Adrenal gland (tissue), 9 donors: ENCODE measurements at regions not wholly inside any gene's neighbourhood (a gene's known extent, or its start where the extent isn't known, plus 50 kb on each side); places are given as distances from the start of the nearest gene placed in this dataset.

ENCODE experiments used
- DNase-seq, 7 donors: peaks; one replicate each; pipeline ENCODE4 v3.0.0-alpha.2; 2019 to 2020
- H3K27ac ChIP-seq, 5 donors: fragments of 200-600 bp; sonication (generic) in 4 of 5; 1 replicate in 3 of 5; 2 replicates in 2 of 5; pipeline versions ENCODE4 v1.5.1 to v1.8.0; 2016 to 2020; ENCODE audit warnings: mild to moderate bottlenecking in 1 of 5
- H3K27me3 ChIP-seq: fragments of 200-600 bp; 2 replicates; pipeline ENCODE4 v1.8.0; 2021
- H3K36me3 ChIP-seq, 2 donors: fragments of 200-600 bp; replicated peaks in 1 of 2; 1 replicate in 1 of 2; 2 replicates in 1 of 2; pipeline versions ENCODE4 v1.5.1 to v1.8.0; 2018 to 2022
- H3K4me1 ChIP-seq, 2 donors: fragments of 200-600 bp; replicated peaks in 1 of 2; 1 replicate in 1 of 2; 2 replicates in 1 of 2; pipeline versions ENCODE4 v1.5.1 to v1.8.0; 2018 to 2021
- H3K4me3 ChIP-seq, 4 donors: fragments of 200-600 bp; sonication (generic) in 3 of 4; one replicate each; pipeline ENCODE4 v1.5.1; 2016 to 2018
- H3K9me3 ChIP-seq, 3 donors: fragments of 200-600 bp; sonication (generic) in 1 of 3; replicated peaks in 1 of 3; 1 replicate in 2 of 3; 2 replicates in 1 of 3; pipeline versions ENCODE4 v1.5.1 to v1.8.0; 2016 to 2021
- POLR2A ChIP-seq, 2 donors: fragments of 450-650 bp; IDR thresholded peaks; one replicate each; pipeline ENCODE4 v1.6.1; 2017; ENCODE audit warnings: antibody characterized with exemption in 2 of 2, mild to moderate bottlenecking in 2 of 2, moderate library complexity in 1 of 2
- WGBS, 4 donors: extraction: QIAGEN DNeasy Blood & Tissue Kit in 2 of 4; methylation state at CpG; one replicate each; pipeline versions ENCODE4 v1.1.5 to v1.1.7; 2013 to 2017; 5-methylcytosine and 5-hydroxymethylcytosine counted together
- intact Hi-C, 2 donors: fragments of 100-400 bp; cut with DNase I; formaldehyde crosslinking; loops; one replicate each; pipeline versions ENCODE4 v1.14.1 to v1.15.0; 2022 to 2023
- TF ChIP-seq, protein P1 (sequence below), 6 experiments: fragments of 450-650 bp in 4 of 6; fragments of 200-600 bp in 2 of 6; sonication (generic) in 1 of 6; IDR thresholded peaks; 1 replicate in 5 of 6; 2 replicates in 1 of 6; pipeline versions ENCODE4 v1.5.1 to v1.8.0; 2016 to 2021; ENCODE audit warnings: antibody characterized with exemption in 6 of 6, mild to moderate bottlenecking in 2 of 6, moderate library complexity in 1 of 6
- donor health status: healthy with polysubstance abuse.
- donor health status: Bipolar disorder and iron deficiency.
- donor health status: DM: yes; HTN: yes; CAD: no.
- donor health status: DM: no; HTN: no; CAD: no.
- donor health status: DM: no; HTN: no; CAD: no.

DNA sequence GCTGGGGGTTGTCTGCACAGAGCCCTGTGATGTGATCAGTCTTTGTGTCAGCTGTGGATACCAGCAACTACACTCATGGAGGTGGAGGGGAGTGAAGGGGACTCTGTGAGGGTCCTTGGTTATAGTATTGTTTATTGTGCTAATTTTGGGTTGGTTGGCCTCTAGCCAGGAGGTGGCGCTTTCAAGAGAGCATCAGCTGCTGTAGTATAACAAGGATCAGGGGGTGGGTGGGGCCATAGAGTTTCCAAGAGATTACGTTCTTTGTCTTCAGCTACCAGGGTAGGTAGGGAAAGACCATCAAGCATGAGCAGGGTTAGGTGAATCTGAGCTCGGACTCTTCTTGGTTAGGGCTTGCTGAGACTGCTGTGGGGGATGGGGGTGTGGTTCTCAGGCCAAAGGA lies 97.1 kb upstream of the HS3ST3A1 start:
- H3K36me3 ChIP-seq = no peaks in the 10 kb centered on the region
- WGBS, 4 donors = 80 to 95% (median 88%) methylated on average over 3 of the region's 3 CpGs
- intact Hi-C loops = no loop called here
- H3K4me3 ChIP-seq = no peak overlapping the region
- no peak overlapping the region for H3K27ac ChIP-seq
- no peak for DNase-seq
- H3K27me3 ChIP-seq = no peaks in the 10 kb centered on the region
- no peak for TF ChIP-seq POLR2A (IDR thresholded peaks at IDR 0.05)
- TF ChIP-seq, protein P1, sequence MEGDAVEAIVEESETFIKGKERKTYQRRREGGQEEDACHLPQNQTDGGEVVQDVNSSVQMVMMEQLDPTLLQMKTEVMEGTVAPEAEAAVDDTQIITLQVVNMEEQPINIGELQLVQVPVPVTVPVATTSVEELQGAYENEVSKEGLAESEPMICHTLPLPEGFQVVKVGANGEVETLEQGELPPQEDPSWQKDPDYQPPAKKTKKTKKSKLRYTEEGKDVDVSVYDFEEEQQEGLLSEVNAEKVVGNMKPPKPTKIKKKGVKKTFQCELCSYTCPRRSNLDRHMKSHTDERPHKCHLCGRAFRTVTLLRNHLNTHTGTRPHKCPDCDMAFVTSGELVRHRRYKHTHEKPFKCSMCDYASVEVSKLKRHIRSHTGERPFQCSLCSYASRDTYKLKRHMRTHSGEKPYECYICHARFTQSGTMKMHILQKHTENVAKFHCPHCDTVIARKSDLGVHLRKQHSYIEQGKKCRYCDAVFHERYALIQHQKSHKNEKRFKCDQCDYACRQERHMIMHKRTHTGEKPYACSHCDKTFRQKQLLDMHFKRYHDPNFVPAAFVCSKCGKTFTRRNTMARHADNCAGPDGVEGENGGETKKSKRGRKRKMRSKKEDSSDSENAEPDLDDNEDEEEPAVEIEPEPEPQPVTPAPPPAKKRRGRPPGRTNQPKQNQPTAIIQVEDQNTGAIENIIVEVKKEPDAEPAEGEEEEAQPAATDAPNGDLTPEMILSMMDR (IDR thresholded peaks at IDR 0.05) = no peak
- H3K4me1 ChIP-seq = no peaks in the 10 kb centered on the region
- H3K9me3 ChIP-seq = no peaks in the 10 kb centered on the region

DNA sequence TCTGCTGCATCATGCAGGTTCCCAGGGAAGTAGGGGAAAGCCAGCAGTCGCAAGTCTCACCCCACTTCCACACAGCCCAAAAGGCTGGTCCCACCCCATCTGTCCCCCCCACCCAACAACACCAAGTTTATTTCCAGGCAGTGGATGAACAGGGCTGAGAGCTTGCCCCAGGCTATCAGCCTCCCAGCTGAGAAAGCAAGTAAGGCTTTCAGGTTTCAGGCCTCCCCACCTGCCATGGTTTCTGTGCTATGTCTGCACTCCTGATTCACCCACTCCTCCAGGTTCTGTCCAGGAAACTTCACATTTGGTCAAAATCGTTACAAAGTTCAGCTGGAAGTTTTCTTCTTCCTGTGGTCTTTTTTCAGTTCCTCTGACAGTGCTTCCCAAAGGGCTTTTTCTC lies 97.5 kb upstream of the HS3ST3A1 start:
- 33 to 73% (median 70%) methylated on average over 1 to 2 of the region's 2 CpGs for WGBS, 4 donors
- H3K4me1 ChIP-seq = no peaks in the 10 kb centered on the region
- no peak overlapping the region for H3K4me3 ChIP-seq
- TF ChIP-seq, protein P1 (IDR thresholded peaks at IDR 0.05) = no peak
- no peak for TF ChIP-seq POLR2A (IDR thresholded peaks at IDR 0.05)
- H3K9me3 ChIP-seq = no peaks in the 10 kb centered on the region
- intact Hi-C loops = no loop called here
- no peaks in the 10 kb centered on the region for H3K36me3 ChIP-seq
- H3K27ac ChIP-seq = no peak overlapping the region
- no peak for DNase-seq
- no peaks in the 10 kb centered on the region for H3K27me3 ChIP-seq

DNA sequence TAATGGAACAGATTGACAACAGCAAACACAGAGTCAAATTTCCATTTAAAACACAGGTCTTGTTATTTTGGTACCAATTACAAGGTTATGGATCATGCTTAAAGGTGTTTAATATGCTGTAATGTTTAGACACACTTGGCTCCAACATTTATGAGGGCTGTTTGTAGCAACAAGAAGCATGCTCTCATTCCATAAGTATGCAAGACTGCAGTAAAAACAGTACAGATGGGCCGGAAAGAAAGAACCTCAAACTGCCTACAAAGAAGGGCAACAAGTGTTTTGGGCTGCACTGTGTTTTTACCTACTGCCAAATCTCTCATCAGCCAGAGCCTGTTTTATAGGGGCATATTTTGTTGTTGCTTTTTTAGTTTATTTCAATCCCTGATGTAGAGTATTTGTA lies 100.5 kb upstream of the HS3ST3A1 start:
- no peaks in the 10 kb centered on the region for H3K9me3 ChIP-seq
- no peak overlapping the region for H3K27ac ChIP-seq
- 78 to 93% (median 86%) methylated on average over 1 of the region's 1 CpG for WGBS, 4 donors
- H3K4me3 ChIP-seq = no peak overlapping the region
- no peaks in the 10 kb centered on the region for H3K4me1 ChIP-seq
- DNase-seq = no peak
- no peaks in the 10 kb centered on the region for H3K27me3 ChIP-seq
- intact Hi-C loops = no loop called here
- H3K36me3 ChIP-seq = no peaks in the 10 kb centered on the region
- TF ChIP-seq POLR2A (IDR thresholded peaks at IDR 0.05) = no peak
- TF ChIP-seq, protein P1 (IDR thresholded peaks at IDR 0.05) = no peak

DNA sequence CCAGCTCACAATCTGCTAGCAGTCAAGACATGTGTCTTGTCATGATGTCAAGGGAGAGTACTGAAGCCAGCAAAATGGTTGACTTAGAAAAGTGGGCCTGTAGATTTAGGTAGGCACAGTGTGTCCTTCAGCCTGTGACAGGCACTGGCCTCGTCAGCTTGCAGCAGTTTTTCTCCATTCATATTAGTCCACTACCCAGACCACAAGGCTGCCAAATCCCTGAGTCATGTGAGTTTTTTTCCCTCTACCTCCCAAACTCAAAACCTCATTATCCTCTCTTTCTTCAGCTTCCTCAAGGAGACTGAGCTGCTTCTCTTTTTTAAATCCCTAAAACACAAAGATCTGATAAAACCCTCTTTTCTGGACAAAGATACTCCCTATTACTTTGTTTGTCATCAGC lies 102.6 kb upstream of the HS3ST3A1 start:
- Histone ChIP-seq H3K4me1 (no peaks in the 10 kb centered on the region), H3K27ac (no peak overlapping the region), H3K9me3 (no peaks in the 10 kb centered on the region), H3K27me3 (no peaks in the 10 kb centered on the region), H3K4me3 (no peak overlapping the region), H3K36me3 (no peaks in the 10 kb centered on the region)
- intact Hi-C loops = no loop called here
- WGBS, 4 donors = 17 to 36% (median 28%) methylated on average over 1 of the region's 1 CpG
- TF ChIP-seq, protein P1 (IDR thresholded peaks at IDR 0.05) = no peak
- no peak for TF ChIP-seq POLR2A (IDR thresholded peaks at IDR 0.05)
- peak in 2 of 7 donors; percentile 1 to 10 for DNase-seq
